K562 (cell line): ENCODE measurements at regions not wholly inside any gene's neighbourhood (a gene's known extent, or its start where the extent isn't known, plus 50 kb on each side); places are given as distances from the start of the nearest gene placed in this dataset.
A peak's percentile ranks its signal among the peaks of the same experiment; 100 is the strongest.

Experiments used
- ATAC-seq: fragments of 200-7000 bp; cut with Tn5 transposase; 3 replicates; pipeline ENCODE4 v1.9.1; 2020; ENCODE audit warnings: moderate library complexity
- BruUV-seq: library from RNA; stranded (reverse); fragments of 400-500 nt; replicated peaks from 2 replicates; lab custom pipeline; 2021; lab: Mats Ljungman, UMichigan
- CTCF ChIA-PET: fragments of 300-600 bp; formaldehyde crosslinking; extraction: SDS; loops from one replicate; lab custom pipeline; 2021; ENCODE audit warnings: low intra/inter-chr PET ratio; lab: Yijun Ruan, JAX
- POLR2A ChIA-PET: fragments of 300-600, 350-650 bp; sonication (Branson Sonifier 250); formaldehyde crosslinking; extraction: SDS; loops from one replicate; lab custom pipeline; 2021; ENCODE audit warnings: antibody characterized with exemption, inconsistent platforms; lab: Yijun Ruan, JAX
- DNase-seq, 4 experiments: peaks; one replicate each; pipeline versions ENCODE4 v3.0.0 to v3.0.0-alpha.2; 2011 to 2018; ENCODE audit warnings: low spot score in 3 of 4, mixed read lengths in 3 of 4; ENCODE audit errors: extremely low read depth in 1 of 4
- FAIRE-seq: peaks from 2 replicates; lab custom pipeline; 2011; peaks lifted over from hg19 to GRCh38; lab: Jason Lieb, UNC
- H2AFZ ChIP-seq: 2 replicates; pipeline ENCODE4 v1.6.0; 2011; ENCODE audit warnings: low read depth, low read length, control low read depth, inconsistent platforms
- H3K27ac ChIP-seq: fragments of 200-600 bp; 3 replicates; pipeline ENCODE4 v1.8.0; 2011; ENCODE audit warnings: low read depth, mild to moderate bottlenecking, control low read depth, inconsistent platforms, low read length, moderate library complexity, mixed read lengths; ENCODE audit errors: extremely low read depth
- H3K27me3 ChIP-seq, 2 experiments: fragments of 300-600 bp in 1 of 2; 2 replicates in 1 of 2; 3 replicates in 1 of 2; pipeline versions ENCODE4 v1.6.0 to v1.8.0; 2011; ENCODE audit warnings: inconsistent platforms in 2 of 2, low read length in 2 of 2, mild to moderate bottlenecking in 1 of 2, mixed read lengths in 1 of 2, moderate library complexity in 1 of 2; ENCODE audit not compliant: control insufficient read depth in 2 of 2, insufficient read depth in 2 of 2
- H3K36me3 ChIP-seq: fragments of 300-600 bp; 3 replicates; pipeline ENCODE4 v1.8.0; 2011; ENCODE audit warnings: mild to moderate bottlenecking, low read length, inconsistent platforms; ENCODE audit not compliant: control insufficient read depth, insufficient read depth
- H3K4me1 ChIP-seq, 2 experiments: fragments of 200-600 bp in 1 of 2; replicated peaks in 1 of 2; 2 replicates in 1 of 2; 3 replicates in 1 of 2; pipeline versions ENCODE4 v1.5.1 to v1.8.0; 2011; ENCODE audit warnings: inconsistent platforms in 2 of 2, low read length in 2 of 2, mild to moderate bottlenecking in 1 of 2, mixed read lengths in 1 of 2, moderate library complexity in 1 of 2; ENCODE audit not compliant: control insufficient read depth in 2 of 2, insufficient read depth in 2 of 2
- H3K4me2 ChIP-seq: 2 replicates; pipeline ENCODE4 v1.6.1; 2011; ENCODE audit warnings: low read length, control low read depth, inconsistent platforms, mixed read lengths; ENCODE audit not compliant: insufficient read depth
- H3K4me3 ChIP-seq: fragments of 200-600 bp; sonication (generic), shearing (Covaris generic); 2 replicates; pipeline ENCODE4 v1.5.1; 2016; ENCODE audit warnings: control low read depth, inconsistent platforms
- H3K79me2 ChIP-seq: fragments of 200-600 bp; 3 replicates; pipeline ENCODE4 v1.8.0; 2011; ENCODE audit warnings: low read length, inconsistent platforms; ENCODE audit not compliant: control insufficient read depth, insufficient read depth
- H3K9ac ChIP-seq, 2 experiments: 2 replicates each; pipeline versions ENCODE4 v1.6.0 to v1.6.1; 2011; ENCODE audit warnings: low read depth in 2 of 2, low read length in 2 of 2, control low read depth in 1 of 2, inconsistent platforms in 1 of 2, mild to moderate bottlenecking in 1 of 2, mixed read lengths in 1 of 2; ENCODE audit not compliant: insufficient read depth in 1 of 2
- H3K9me1 ChIP-seq: one replicate; pipeline ENCODE4 v1.6.0; 2011; ENCODE audit warnings: inconsistent platforms, mild to moderate bottlenecking, low read length, moderate library complexity; ENCODE audit not compliant: control insufficient read depth, insufficient read depth
- H3K9me3 ChIP-seq: replicated peaks from 2 replicates; pipeline ENCODE4 v1.5.1; 2011; ENCODE audit warnings: low read depth, low read length, inconsistent platforms; ENCODE audit not compliant: control insufficient read depth, insufficient read depth
- H4K20me1 ChIP-seq: replicated peaks from 2 replicates; pipeline ENCODE4 v1.6.1; 2011; ENCODE audit warnings: low read length, inconsistent platforms, mixed read lengths; ENCODE audit not compliant: control insufficient read depth, insufficient read depth
- MCM7 ChIP-seq, 2 experiments: fragments of 450-650 bp; IDR thresholded peaks; 2 replicates each; pipeline ENCODE4 v1.6.1; 2016 to 2018
- TRIM28 ChIP-seq: fragments of 450-650 bp; IDR thresholded peaks from 2 replicates; pipeline ENCODE4 v1.6.1; 2017
- ZSCAN32 ChIP-seq: fragments of 450-650 bp; formaldehyde crosslinking; IDR thresholded peaks from 2 replicates; pipeline ENCODE4 v1.4.0; 2020; ENCODE audit warnings: mild to moderate bottlenecking, moderate library complexity
- WGBS: fragments of 100-300 bp; shearing (Covaris generic); methylation state at CpG from one replicate; pipeline ENCODE4 v1.1.6; 2016; ENCODE audit warnings: low coverage, mixed read lengths; ENCODE audit not compliant: insufficient coverage; ENCODE audit errors: missing lambda C conversion rate; 5-methylcytosine and 5-hydroxymethylcytosine counted together
- in situ Hi-C: fragments of 300-500 bp; cut with MboI; formaldehyde crosslinking; loops from 4 replicates; pipeline ENCODE4 v1.15.0; 2018; ENCODE audit warnings: inconsistent platforms, mixed read lengths
- intact Hi-C: fragments of 100-400 bp; cut with micrococcal nuclease; formaldehyde crosslinking; loops from 2 replicates; pipeline ENCODE4 v1.14.2; 2022
- TF ChIP-seq, protein P1 (sequence below): fragments of 250-450 bp; sonication (Bioruptor Pico); IDR thresholded peaks from 2 replicates; pipeline ENCODE4 v1.5.0; 2021; ENCODE audit warnings: mild to moderate bottlenecking, borderline replicate concordance
- TF ChIP-seq, protein P2 (sequence below), 3 experiments: IDR thresholded peaks in 2 of 3; conservative IDR thresholded peaks in 1 of 3; 2 replicates each; pipeline ENCODE4 v1.5.1; 2011 to 2012; ENCODE audit warnings: low read length in 3 of 3, mild to moderate bottlenecking in 3 of 3, control low read depth in 2 of 3, improper control_type of control experiment in 1 of 3, inconsistent platforms in 1 of 3, low read depth in 1 of 3, mixed read lengths in 1 of 3, moderate library complexity in 1 of 3; ENCODE audit not compliant: insufficient read depth in 2 of 3

DNA sequence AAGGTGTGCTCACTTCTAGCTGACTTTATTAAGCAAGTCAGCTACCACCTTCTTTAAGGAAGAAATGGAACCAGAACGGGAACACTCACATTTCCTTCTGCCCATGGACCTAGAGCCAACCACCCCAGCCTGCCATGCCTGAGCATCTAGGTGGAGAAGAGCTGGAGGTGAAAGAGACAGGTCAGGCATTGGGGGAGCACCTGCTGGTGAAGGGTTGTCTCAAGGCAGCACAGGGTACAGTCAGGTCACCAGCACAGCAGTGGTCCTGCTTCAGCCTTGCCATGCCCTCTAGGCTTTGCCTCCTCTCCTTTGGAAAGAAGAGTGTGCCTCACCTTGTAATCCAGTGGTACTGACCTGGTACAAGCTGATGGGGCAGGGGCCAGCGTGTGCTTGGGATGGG, 107.9 kb downstream of the KCNF1 start:
- Histone ChIP-seq H3K9me1 (no peaks in the 10 kb centered on the region), H3K9ac (no peak overlapping the region), H2AFZ (no peak overlapping the region)
- no peak for FAIRE-seq
- BruUV-seq, result no TSS peak
- CTCF ChIA-PET, result no interaction called here
- TF ChIP-seq, protein P1, sequence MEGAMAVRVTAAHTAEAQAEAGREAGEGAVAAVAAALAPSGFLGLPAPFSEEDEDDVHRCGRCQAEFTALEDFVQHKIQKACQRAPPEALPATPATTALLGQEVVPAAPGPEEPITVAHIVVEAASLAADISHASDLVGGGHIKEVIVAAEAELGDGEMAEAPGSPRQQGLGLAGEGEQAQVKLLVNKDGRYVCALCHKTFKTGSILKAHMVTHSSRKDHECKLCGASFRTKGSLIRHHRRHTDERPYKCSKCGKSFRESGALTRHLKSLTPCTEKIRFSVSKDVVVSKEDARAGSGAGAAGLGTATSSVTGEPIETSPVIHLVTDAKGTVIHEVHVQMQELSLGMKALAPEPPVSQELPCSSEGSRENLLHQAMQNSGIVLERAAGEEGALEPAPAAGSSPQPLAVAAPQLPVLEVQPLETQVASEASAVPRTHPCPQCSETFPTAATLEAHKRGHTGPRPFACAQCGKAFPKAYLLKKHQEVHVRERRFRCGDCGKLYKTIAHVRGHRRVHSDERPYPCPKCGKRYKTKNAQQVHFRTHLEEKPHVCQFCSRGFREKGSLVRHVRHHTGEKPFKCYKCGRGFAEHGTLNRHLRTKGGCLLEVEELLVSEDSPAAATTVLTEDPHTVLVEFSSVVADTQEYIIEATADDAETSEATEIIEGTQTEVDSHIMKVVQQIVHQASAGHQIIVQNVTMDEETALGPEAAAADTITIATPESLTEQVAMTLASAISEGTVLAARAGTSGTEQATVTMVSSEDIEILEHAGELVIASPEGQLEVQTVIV (CRISPR knock-in tag), result no peak
- TF ChIP-seq MCM7 (IDR thresholded peaks at IDR 0.05), result no peak
- TF ChIP-seq, all 486 proteins: peak for 0
- peaks cover 0 to 9% of the 10 kb centered on the region in 2 experiments; a peak in 2 of 5 replicates for H3K4me1 ChIP-seq
- H4K20me1 ChIP-seq, result no peaks in the 10 kb centered on the region
- in situ Hi-C loops (no loop called here), intact Hi-C loops (no loop called here)
- H3K4me3 ChIP-seq, result no peak overlapping the region
- H3K27ac ChIP-seq, result no peak overlapping the region
- H3K79me2 ChIP-seq, result no peaks in the 10 kb centered on the region
- WGBS, result 0% methylated on average over 2 of the region's 2 CpGs
- POLR2A ChIA-PET, result no interaction called here
- H3K36me3 ChIP-seq, result no peaks in the 10 kb centered on the region
- DNase-seq (no peak), ATAC-seq (no peak)
- peaks cover 3 to 42% of the 10 kb centered on the region in 2 experiments; a peak in 4 of 5 replicates for H3K27me3 ChIP-seq
- H3K9me3 ChIP-seq, result no peaks in the 10 kb centered on the region
- H3K4me2 ChIP-seq, result no peak overlapping the region

DNA sequence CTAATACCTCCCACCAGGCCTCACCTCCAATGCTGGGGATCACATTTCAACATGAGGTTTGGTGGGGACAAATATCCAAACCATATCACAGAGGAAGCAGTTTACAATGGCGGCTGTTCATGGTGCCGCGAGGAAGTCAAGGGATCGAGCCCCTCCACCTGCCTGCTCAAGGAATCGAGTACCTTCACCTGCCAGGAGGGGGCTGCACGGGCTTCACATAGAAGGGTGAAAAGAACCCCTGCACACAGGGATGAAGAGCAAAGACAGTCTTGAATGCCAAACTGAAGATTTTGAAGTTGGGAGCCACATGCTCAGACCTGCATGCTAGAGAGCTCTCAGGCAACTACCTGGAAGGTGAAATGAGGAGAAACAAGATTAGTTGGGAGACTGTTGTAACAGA, 110.3 kb downstream of the KCNF1 start:
- ATAC-seq (peak; percentile 66), FAIRE-seq (no peak), DNase-seq (no peak)
- Histone ChIP-seq H3K27me3 (peaks cover 10 to 57% of the 10 kb centered on the region in 2 experiments; a peak in 4 of 5 replicates), H3K36me3 (no peaks in the 10 kb centered on the region), H3K27ac (no peak overlapping the region), H4K20me1 (no peaks in the 10 kb centered on the region), H3K4me3 (no peak overlapping the region), H3K9me1 (no peaks in the 10 kb centered on the region), H2AFZ (no peak overlapping the region), H3K9me3 (no peaks in the 10 kb centered on the region), H3K79me2 (no peaks in the 10 kb centered on the region), H3K4me1 (peaks cover 0 to 9% of the 10 kb centered on the region in 2 experiments; a peak in 2 of 5 replicates), H3K4me2 (no peak overlapping the region), H3K9ac (no peak overlapping the region)
- intact Hi-C loops, result no loop called here
- 8% methylated on average over 6 of the region's 6 CpGs for WGBS
- CTCF ChIA-PET, result no interaction called here
- POLR2A ChIA-PET, result no interaction called here
- TF ChIP-seq ZSCAN32 (CRISPR knock-in tag) (no peak), TRIM28 (no peak)
- TF ChIP-seq, protein P2, sequence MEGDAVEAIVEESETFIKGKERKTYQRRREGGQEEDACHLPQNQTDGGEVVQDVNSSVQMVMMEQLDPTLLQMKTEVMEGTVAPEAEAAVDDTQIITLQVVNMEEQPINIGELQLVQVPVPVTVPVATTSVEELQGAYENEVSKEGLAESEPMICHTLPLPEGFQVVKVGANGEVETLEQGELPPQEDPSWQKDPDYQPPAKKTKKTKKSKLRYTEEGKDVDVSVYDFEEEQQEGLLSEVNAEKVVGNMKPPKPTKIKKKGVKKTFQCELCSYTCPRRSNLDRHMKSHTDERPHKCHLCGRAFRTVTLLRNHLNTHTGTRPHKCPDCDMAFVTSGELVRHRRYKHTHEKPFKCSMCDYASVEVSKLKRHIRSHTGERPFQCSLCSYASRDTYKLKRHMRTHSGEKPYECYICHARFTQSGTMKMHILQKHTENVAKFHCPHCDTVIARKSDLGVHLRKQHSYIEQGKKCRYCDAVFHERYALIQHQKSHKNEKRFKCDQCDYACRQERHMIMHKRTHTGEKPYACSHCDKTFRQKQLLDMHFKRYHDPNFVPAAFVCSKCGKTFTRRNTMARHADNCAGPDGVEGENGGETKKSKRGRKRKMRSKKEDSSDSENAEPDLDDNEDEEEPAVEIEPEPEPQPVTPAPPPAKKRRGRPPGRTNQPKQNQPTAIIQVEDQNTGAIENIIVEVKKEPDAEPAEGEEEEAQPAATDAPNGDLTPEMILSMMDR (IDR thresholded peaks at IDR 0.05 in 2 of 3, conservative IDR thresholded peaks at IDR 0.05 in 1 of 3; ENCODE audit: insufficient read depth in 2 of 3, low read depth in 1 of 3, low read length in 3 of 3), result peak; percentile 14 to 39 (median 16); a peak in 4 of 6 replicates
- in situ Hi-C loops, result no loop called here
- BruUV-seq, result no TSS peak
